NT2/D1 (cell line): ENCODE measurements at regions not wholly inside any gene's neighbourhood (a gene's known extent, or its start where the extent isn't known, plus 50 kb on each side); places are given as distances from the start of the nearest gene placed in this dataset.
"Not testable (repeated sequence)": the region's sequence is repeated elsewhere in the genome, so short reads cannot be mapped to it uniquely, and the experiment has no call there.

ENCODE experiments used
- DNase-seq: peaks from one replicate; pipeline ENCODE4 v3.0.0-alpha.2; 2011; ENCODE audit warnings: low read depth, low spot score
- H3K27me3 ChIP-seq: 2 replicates; pipeline ENCODE4 v1.6.0; 2011; ENCODE audit warnings: mild to moderate bottlenecking; ENCODE audit not compliant: insufficient read length, insufficient read depth
- H3K36me3 ChIP-seq: 2 replicates; pipeline ENCODE4 v1.6.1; 2011; ENCODE audit warnings: mild to moderate bottlenecking, low read length, mixed read lengths; ENCODE audit not compliant: insufficient read depth, insufficient read length
- H3K4me1 ChIP-seq: 2 replicates; pipeline ENCODE4 v1.5.1; 2011; ENCODE audit not compliant: insufficient read depth, insufficient read length
- H3K4me3 ChIP-seq: 2 replicates; pipeline ENCODE4 v1.5.1; 2011; ENCODE audit warnings: low read depth; ENCODE audit not compliant: insufficient read length
- H3K9ac ChIP-seq: 2 replicates; pipeline ENCODE4 v1.6.0; 2011; ENCODE audit warnings: low read depth; ENCODE audit not compliant: insufficient read length
- H3K9me3 ChIP-seq: 2 replicates; pipeline ENCODE4 v1.5.1; 2011; ENCODE audit warnings: mild to moderate bottlenecking, low read length; ENCODE audit not compliant: insufficient read depth
- SUZ12 ChIP-seq: IDR thresholded peaks from 2 replicates; pipeline ENCODE4 v1.6.1; 2011; ENCODE audit not compliant: insufficient read length, insufficient read depth; ENCODE audit errors: extremely low read depth
- YY1 ChIP-seq: IDR thresholded peaks from 2 replicates; pipeline ENCODE4 v1.6.1; 2011; ENCODE audit not compliant: insufficient read length, insufficient read depth
- ZNF274 ChIP-seq: IDR thresholded peaks from 2 replicates; pipeline ENCODE4 v1.6.1; 2011; ENCODE audit warnings: mild to moderate bottlenecking, low read depth, low read length

DNA sequence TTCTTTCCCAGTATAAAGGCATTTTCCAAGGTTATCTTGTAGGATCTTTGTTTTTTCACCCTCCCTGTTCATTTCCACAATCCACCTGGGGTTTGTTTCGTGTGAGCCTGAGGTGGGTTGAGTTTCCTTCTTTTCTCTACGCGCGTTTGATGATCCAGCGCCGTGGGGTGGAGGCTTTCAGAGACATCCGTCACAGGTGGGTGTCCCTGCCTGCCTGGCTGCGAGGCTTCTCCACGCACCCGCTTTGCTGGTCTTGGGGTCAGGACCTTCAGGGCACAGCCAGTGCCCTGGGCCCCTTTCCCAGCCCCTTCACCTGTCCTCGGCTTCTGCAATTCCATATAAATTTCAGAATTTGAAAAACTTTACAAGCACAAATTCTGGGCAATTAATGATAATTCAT lies 109.0 kb upstream of the ALKAL2 start:
- Histone ChIP-seq H3K4me3 (no peak overlapping the region), H3K27me3 (no peaks in the 10 kb centered on the region), H3K36me3 (no peaks in the 10 kb centered on the region), H3K4me1 (peaks cover 4% of the 10 kb centered on the region), H3K9me3 (no peaks in the 10 kb centered on the region), H3K9ac (no peak overlapping the region)
- no peak for DNase-seq
- TF ChIP-seq SUZ12 (no peak), YY1 (no peak), ZNF274 (no peak)

DNA sequence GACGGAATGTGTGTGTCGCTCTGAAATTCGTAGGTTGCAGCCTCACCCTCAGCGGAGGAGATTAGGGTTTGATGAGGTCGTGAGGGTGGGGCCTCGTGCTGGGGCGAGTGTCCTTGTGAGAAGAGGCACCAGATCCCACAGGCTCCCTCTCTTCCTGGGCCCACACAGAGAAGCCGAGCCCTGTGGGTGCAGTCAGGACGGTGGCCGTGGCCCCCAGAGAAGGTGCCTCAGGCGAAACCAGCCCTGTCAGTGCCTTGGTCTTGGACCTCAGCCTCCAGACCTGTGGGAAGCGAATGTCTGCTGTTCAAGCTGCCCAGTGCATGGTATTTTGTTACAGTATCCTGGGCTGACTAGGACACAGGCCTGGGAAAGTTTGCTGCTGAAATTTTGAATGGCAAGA lies 108.0 kb upstream of the ALKAL2 start:
- Histone ChIP-seq H3K4me1 (peaks cover 4% of the 10 kb centered on the region), H3K36me3 (no peaks in the 10 kb centered on the region), H3K9me3 (no peaks in the 10 kb centered on the region), H3K27me3 (no peaks in the 10 kb centered on the region), H3K4me3 (no peak overlapping the region), H3K9ac (no peak overlapping the region)
- TF ChIP-seq YY1 (no peak), ZNF274 (no peak), SUZ12 (no peak)
- no peak for DNase-seq

DNA sequence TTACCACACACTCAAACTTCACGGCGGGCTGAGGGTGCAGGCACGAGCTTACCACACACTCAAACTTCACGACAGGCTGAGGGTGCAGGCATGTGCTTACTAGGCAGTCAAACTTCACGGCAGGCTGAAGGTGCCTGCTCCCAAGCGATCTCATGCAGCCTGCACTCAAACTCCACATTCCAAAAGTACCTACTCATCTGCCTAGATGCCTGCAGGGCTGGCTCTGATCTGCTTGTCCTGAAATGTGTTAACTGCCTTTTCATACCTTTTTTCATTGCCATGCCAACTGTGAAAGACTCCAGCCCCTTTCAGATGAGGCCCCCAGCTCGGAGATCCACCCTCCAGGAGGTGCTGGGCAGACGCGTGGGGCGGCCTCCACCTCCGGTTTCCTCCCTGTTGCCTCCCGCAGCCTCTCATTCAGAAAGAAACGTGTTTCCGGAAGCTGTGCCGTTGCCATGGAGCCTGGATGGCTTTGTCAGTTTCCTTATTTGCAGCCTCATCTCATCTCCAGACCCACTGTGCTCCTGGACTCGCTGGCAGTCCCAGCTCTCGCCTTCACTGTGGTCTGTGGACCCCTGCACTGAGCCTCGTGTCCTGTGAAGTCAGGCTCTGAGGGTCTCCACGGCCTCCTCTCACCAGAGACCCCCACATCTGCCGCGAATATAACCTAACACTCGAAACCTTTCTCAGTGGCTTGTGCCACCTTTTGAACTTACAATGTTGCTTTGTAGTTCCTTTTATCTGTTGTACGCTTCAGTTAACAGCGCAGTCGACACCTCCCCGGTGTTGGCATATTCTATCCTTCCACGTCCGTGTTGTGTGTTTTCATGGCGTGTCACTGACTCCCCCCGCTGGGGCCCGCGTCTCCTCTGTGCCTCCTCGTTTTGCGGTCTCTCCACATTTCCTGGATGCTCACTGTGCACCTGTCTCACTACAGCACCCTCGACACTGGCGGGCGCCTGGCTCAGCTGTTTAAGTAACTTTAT lies 106.1 kb upstream of the ALKAL2 start:
- peak; percentile 76 for DNase-seq
- TF ChIP-seq ZNF274 (no peak), YY1 (no peak), SUZ12 (no peak)
- no peaks in the 10 kb centered on the region for H3K36me3 ChIP-seq
- H3K9ac ChIP-seq, result no peak overlapping the region
- H3K9me3 ChIP-seq, result no peaks in the 10 kb centered on the region
- H3K4me1 ChIP-seq, result peaks cover 4% of the 10 kb centered on the region
- no peak overlapping the region for H3K4me3 ChIP-seq
- H3K27me3 ChIP-seq, result no peaks in the 10 kb centered on the region

DNA sequence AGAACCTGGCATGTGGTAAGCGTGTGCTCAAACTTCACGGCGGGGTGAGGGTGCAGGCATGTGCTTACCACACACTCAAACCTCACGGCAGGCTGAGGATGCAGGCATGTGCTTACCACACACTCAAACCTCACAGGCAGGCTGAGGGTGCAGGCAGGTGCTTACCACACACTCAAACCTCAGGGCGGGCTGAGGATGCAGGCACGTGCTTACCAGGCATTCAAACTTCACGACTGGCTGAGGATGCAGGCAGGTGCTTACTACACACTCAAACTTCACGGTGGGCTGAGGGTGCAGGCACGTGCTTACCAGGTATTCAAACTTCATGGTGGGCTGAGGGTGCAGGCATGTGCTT lies 105.0 kb upstream of the ALKAL2 start:
- peaks cover 4% of the 10 kb centered on the region for H3K4me1 ChIP-seq
- no peak for DNase-seq
- H3K36me3 ChIP-seq, result no peaks in the 10 kb centered on the region
- H3K27me3 ChIP-seq, result no peaks in the 10 kb centered on the region
- no peaks in the 10 kb centered on the region for H3K9me3 ChIP-seq
- H3K9ac ChIP-seq, result no peak overlapping the region
- TF ChIP-seq SUZ12 (no peak), YY1 (no peak), ZNF274 (no peak)
- H3K4me3 ChIP-seq, result no peak overlapping the region

DNA sequence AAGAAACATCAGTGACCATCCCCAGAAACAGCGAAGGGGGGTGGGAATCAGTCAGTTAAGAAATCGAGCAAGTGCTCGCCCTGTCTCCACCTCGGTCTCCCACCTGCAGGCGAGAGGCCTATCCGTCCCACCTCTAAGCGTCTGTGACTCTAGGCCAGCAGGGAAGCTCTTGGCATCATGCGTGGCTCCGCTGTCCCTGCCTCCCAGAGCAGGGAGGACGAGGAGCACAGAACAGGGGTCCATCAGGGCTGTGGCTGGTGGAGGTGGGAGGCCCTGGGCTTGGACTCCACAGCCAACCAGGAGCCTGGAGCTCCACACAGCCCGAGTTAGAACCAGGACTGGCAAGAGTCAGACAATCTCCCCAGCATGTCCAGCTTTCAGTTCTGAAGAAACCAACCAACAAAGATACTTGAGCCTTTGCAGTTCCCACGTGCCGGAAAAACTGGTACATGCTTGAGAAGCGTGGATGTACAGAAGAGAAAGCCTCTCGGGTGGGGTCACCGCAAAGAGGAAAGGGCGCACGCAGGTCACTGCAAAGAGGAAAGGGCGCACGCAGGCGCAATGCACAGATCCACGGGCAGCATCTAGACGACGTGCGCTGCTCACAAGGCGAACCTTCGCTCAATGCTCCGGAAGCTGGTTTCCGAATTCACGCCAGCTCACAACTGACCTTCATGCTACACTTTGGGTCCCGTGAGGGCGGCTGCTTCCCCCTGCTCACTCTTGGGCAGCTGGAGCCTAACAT lies 104.5 kb upstream of the ALKAL2 start:
- Histone ChIP-seq H3K4me1 (peaks cover 4% of the 10 kb centered on the region), H3K27me3 (no peaks in the 10 kb centered on the region), H3K9me3 (no peaks in the 10 kb centered on the region), H3K9ac (no peak overlapping the region), H3K36me3 (no peaks in the 10 kb centered on the region), H3K4me3 (no peak overlapping the region)
- no peak for DNase-seq
- TF ChIP-seq YY1, result no peak
- TF ChIP-seq ZNF274, result no peak
- TF ChIP-seq SUZ12, result no peak

DNA sequence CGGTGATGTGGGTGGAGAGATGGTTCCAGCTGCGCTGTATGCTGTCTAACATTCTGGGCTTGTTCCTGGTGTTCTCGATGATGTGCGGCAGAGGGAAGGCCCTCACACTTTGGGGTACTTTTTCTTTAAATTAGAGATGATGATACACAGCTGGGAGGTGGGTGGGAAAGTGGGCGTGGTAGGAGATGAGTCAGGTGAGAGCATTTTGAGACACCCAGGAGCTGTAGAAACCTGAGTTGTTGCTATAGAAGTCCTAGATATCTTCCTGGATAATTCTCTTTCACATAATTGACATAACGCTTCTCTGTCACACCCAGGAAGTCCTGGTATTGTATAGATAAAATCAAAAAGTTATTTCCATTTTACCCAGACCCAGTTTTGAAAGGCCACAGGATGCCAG lies 103.8 kb upstream of the ALKAL2 start:
- Histone ChIP-seq H3K27me3 (no peaks in the 10 kb centered on the region), H3K9me3 (no peaks in the 10 kb centered on the region), H3K36me3 (no peaks in the 10 kb centered on the region), H3K4me1 (peaks cover 4% of the 10 kb centered on the region), H3K9ac (no peak overlapping the region), H3K4me3 (no peak overlapping the region)
- DNase-seq, result no peak
- TF ChIP-seq YY1, result no peak

DNA sequence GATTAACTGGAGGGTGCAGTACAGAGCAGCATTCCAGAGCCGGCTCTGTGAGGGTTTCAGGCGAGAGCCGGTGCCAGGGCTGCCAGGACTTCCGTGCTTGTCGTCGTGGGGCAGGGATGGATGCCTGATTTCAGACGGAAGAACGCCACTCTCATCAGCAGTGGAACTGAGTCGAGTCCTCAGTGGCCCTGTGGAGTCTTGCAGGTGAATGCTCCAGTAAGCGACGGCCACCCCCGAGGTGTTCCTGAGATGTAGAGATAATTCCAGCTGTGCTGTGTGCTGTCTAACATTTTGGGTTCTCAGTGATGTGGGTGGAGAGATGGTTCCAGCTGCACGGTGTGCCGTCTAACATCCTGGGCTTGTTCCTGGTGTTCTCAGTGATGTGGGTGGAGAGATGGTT lies 103.1 kb upstream of the ALKAL2 start:
- Histone ChIP-seq H3K27me3 (no peaks in the 10 kb centered on the region), H3K36me3 (no peaks in the 10 kb centered on the region), H3K9ac (no peak overlapping the region), H3K4me3 (no peak overlapping the region), H3K4me1 (peaks cover 4% of the 10 kb centered on the region), H3K9me3 (no peaks in the 10 kb centered on the region)
- no peak for DNase-seq
- TF ChIP-seq YY1 (no peak), SUZ12 (no peak), ZNF274 (no peak)

DNA sequence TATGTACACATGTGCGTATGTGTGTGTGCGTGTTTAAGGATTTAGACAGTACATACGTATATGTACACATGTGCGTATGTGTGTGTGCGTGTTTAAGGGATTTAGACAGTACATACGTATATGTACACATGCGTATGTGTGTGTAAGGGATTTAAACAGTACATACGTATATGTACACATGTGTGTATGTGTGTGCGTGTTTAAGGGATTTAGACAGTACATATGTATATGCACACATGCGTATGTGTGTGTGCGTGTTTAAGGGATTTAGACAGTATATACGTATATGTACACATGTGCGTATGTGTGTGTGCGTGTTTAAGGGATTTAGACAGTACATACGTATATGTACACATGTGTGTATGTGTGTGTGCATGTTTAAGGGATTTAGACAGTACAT lies 102.1 kb upstream of the ALKAL2 start:
- not testable (repeated sequence) for H3K9ac ChIP-seq, H3K4me3 ChIP-seq, H3K27me3 ChIP-seq, DNase-seq, H3K36me3 ChIP-seq, H3K4me1 ChIP-seq, H3K9me3 ChIP-seq

DNA sequence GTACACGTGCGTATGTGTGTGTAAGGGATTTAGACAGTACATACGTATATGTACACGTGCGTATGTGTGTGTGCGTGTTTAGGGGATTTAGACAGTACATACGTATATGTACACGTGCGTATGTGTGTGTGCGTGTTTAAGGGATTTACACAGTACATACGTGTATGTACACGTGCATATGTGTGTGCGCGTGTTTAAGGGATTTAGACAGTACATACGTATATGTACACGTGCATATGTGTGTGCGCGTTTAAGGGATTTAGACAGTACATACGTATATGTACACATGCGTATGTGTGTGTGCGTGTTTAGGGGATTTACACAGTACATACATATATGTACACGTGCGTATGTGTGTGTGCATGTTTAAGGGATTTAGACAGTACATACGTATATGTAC lies 100.9 kb upstream of the ALKAL2 start:
- not testable (repeated sequence) for H3K4me1 ChIP-seq, H3K27me3 ChIP-seq, DNase-seq, H3K36me3 ChIP-seq, H3K9ac ChIP-seq, H3K9me3 ChIP-seq, H3K4me3 ChIP-seq
